ENCODE measurements at regions not wholly inside any gene's neighbourhood (a gene's known extent, or its start where the extent isn't known, plus 50 kb on each side); places are given as distances from the start of the nearest gene placed in this dataset.

DNA sequence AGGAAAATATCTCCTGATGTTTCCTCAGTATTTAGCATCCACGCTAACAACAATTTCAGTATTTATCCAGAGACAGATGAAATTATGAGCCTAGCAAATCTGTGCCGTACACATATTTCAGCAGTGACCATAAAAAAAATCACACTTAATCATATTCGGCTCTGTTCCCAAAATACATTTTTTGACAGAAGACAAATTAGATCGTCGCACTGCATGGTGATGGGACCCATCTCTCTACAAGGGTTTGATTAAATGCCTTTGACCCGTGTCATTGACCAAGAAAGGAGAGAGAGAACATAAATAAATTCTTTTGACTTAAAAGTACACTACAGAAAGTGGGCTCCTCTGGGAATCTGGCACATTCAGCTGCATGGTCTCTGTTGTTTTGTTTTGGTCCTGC is 215.3 kb upstream of the SEMA6D start:
- DNase-seq: no peak

DNA sequence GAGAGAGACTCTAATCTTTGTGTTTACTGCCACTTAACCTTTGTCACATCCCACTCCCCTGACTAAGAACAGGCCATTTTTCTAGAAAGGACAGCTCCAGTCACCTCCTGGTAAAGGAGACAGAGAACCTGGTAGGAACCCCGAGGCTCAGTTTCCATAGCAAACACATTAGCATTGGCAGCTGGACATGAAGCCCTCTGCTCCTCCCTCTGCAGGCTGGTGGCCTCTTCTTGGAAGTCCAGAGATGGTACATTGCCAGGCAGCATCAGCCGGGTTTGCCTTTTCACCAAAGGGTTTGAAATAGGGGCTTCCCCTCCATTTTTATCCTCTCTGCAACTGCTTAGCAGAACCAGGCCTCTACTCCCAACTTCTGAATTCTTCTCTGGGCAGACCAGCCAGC is 213.4 kb upstream of the SEMA6D start:
- DNase-seq: no peak

DNA sequence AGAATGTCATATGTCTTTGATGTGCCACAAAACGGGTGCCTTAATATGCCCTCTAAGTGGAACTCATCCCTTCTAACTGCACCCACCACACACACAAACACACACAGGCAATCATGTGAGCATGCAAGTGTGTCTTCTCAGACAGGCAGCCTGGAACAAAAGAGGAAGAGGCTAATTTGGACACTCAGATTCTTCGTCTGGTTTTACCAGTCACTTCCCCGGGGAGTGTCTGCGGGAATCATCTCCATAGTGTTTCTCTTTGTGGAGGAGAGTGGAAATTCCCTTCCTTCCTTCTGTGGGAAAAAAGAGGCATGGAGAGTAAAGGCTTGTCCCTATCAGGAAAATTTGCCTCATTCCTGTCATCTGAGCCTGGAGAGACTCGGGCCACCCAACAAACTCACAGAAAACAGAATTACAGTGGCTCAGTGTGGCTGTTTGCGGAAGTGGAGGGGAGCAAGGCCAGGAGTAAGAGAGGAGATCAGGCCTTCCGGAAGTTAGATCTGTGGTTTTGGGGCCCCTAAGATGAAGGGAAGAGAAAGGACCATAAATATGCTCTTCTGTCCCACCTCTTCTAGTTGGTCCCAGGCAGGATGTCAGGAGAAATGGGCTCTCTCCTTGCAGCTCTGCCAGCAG is 212.6 kb upstream of the SEMA6D start:
- no peak for DNase-seq

DNA sequence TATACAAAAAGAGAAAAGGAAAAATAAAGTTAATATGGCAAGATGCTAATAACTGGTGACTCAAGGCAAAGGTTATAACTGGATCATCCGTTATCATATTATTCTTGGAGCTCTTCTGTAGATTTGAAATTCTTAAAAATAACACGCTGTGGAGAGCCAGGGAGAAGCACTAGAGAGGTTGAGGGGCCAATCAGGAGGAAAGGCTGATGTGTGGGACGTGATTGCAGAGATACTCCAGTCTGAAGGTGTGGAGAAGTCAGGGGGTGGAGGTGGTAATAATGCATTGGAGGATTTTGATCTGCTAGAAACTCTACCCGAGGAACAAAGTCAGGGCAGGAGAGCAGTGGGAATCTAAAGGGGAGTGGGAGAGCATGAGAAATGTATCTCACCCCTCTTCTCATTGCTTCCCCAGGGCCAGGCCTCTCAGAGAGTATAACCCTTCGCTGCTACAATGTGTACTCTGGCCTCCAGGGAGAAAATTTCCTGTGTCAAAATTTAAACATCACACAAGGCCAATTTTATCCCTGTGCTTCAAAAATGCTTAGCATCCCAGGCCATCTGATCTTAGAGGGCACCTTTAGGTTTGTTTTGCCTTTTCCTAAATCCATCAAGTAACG is 211.5 kb upstream of the SEMA6D start:
- no peak for DNase-seq

DNA sequence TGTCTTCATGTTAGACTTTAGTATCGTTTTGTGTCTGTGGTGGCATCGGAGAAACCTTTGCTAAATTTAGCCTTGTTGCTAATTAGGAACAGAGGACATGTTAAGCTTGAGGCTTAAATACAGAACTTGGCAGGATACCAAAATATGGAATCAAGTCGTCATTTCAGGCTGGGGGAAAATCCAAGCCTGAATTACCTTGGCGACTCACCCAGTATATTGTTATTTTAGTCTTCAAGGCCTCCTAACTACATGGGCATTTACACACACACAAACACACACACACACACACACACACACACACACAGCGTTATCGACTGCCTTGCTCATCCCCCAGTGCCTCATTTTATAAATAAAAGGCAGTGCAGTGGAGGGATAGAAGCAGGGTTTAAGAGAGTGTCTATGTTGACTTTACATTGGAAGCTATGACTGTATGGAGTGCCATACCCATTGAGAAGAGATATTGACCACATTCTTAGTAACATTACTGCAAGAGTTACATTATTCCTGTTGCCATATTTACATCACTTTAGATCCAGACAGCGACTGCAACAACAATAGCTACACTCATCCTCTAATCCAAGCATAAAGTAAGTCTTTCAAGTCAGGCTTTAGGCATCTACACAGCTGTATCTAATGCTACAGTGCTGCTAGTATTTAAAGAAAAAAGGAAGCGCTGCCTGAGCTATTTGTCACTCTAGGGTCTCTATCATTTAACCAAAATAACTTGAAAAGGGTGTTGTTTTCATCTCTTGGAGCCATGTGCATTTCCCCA is 210.8 kb upstream of the SEMA6D start:
- DNase-seq: no peak

DNA sequence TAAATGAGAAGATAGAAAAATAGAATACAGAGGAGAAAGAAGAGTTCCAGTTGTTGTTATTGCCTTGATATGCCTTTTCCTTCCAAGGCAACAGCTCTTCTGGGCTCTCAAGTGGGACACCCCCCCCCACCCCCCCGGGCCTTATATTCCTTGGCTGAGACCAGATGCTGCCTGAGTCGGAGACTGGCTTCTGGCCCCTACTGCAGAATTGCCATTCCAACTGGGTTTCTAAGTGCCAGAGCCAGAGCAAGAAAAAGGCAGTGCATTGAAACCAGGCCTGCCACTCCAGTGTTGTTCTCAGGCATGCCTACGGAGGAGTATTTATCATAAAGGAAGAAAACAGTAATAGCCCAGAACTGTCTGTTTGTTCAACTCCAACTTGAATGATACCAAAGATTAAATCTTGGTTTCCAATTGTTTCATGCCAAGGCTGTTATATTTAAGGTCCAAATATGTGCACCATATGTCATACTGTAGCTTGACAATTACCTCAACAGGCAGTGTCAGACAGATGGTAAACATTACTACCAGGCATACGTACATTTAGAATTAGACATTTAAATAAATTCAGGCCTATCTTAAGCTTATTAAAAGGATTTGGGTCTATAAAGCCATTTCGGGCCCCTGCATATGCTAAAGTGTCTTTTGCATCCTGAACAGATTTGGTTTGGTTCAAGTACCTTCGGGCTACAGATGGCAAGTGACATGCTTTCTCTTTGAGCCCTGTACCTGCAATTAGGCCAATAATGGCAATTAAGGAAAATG is 209.9 kb upstream of the SEMA6D start:
- no peak for DNase-seq

DNA sequence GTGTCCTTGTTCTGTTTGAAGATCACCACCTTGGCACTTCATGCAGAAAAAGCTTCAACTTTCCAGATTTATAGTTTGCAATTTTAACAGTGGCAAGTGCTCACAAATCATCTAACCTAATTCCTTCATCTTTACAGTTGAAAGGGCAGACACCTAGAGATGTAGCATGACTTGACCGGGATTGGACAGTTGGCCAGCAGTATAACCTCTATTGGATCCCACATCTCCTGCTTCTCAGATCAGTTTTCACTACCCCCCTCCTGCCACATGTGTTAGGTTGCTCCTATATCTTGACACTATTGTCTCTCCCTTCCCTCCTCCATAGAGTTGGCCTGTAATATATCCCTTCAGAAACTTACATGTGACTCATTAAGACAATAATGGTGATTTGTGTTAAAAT is 206.0 kb upstream of the SEMA6D start:
- no peak for DNase-seq

DNA sequence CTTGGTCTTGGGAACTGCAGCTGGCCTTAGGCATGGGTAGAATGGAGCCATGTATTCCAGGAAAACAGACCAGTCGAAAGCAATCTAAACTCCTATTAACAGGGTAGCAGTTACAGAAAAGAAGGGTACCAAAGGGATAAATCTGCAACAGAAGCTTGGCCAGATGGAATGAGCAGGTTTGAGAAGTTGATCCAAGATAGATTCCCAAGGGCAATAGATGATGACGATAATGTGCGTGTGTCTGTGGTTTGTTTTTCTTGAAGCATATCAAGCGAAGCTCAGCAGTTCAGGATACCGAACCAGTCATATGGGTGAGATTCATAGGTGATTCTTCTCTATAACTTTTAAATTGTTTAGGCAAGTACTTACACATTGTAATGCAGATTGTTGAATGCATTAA is 203.8 kb upstream of the SEMA6D start:
- no peak for DNase-seq

DNA sequence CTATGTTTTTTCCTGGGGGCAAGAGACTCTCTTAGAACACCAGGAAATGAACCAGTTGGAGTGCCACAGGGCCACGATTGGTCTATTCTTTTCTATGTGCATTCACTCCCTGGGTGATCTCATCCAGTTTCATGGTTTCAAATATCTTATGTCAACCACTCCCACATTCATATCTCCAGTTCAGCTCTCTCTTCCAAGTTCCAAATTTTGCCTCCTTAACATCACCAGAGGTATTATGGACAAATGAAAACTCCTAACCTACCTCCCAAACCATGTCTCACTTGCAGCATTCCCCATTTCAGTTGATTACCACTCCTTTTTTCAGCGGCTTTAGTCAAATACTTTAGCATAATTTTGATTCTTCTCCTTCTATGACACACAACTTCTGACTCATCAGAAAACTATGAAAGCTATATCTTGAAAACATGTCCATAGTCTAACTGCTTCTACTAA is 203.1 kb upstream of the SEMA6D start:
- DNase-seq: no peak

DNA sequence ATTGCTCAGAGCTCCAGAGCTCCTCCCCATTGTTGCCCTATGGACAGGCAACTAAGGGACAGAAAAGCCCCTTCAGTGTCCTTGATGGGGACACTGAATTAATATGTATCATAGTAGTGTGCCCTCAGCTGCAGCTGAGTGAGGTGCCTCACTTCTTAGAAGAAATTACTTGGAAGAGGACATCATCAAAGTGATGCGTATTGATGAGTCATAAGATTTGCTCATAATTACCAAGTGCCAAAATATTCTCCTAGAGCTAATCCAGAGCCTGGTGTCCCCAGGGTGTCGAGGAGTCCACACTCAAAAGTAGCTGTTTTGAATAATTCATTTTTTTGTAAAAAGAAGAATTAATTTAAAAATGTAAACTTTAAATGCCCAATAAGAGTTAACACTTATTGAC is 200.7 kb upstream of the SEMA6D start:
- no peak for DNase-seq

DNA sequence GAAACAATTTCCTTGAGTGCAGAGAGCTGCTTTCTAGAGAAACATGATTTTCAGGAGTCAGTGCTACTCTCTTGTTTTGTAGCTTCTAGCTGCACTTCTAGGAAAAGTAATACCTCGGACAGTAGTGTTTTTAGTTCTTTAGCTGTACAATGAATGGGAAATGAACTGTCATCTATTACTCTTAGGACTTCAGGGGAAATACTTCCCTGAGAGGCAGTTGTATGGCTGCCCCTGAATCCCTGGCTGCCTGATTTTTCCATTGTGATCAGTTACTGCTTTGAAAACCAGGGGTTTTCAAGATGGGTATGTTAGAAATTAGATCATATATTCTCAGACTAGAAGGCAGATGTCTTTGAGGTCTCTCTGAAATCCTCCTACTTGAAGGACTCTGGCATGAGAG is 200.3 kb upstream of the SEMA6D start:
- DNase-seq: no peak

DNA sequence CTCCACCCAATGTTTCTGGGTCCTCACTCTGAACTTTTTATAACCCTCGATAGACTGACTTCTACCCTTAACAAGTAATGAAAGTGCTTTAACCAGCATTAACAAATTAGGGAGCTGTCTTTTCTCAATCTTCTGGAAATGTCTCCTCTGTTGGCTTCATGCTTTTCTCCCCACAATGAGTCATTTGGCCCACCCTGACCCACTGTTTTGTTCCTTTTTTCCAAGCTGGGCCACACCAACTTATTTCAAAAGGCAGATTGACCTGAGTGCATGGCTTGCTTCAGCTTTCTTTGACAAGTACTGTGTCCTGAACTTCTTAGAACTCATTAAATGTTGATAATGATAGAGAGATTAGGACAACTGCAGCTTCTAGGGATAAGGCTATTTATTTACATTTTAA is 199.6 kb upstream of the SEMA6D start:
- no peak for DNase-seq

DNA sequence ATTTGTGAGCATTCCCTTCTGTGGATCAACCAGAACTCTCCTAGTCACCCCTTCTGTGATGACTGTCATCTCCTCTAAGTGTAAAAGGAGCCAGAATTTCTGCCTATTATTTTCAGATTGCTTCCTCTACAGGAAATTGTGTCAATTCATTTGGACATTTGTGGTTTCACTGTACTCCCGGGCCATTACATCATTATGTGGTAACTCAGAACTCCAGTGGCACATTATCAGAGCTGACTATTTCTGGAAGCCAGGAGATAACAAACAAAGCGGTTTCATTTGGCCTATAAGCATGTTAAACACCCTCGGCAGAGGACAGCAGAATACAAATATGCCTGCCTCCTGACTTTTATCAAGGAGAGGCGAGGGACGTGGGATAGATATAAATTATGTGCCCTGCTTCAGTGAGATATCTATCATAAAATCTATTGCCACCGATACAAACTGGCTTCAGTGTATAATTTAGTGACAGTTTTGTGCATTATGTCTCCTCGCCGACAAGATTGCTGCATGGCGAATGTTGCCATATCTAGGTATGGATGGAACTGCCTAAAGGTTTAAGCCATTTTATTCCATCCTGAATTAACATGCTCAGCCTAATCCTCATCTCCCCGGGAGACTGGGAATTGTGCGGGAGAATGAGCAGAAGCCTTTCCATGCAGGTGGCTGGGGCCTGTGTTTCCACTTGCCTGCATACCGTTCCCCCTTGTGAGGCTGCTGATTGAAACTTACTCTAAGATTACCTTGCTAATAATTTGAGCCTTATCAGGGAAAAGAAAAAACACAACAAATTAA is 193.4 kb upstream of the SEMA6D start:
- DNase-seq: no peak

DNA sequence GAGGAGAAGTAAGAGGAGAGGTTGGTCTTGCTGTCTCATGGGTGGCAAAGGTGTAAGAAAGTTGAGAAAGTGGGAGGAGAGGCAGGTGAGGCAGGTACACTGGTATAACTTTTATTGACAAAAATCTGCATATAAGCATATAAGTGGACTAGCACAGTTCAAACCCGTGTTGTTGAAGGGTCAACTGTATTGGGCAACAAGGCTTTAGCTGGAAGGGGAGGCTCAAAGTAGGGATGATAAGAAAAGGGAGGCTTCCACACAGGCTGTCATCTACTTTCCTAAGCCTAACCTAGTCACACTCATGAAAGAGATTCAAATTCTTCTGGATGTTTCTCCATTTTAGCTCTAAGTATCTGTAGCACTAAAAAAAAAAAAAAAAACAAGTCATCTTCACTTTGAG is 188.1 kb upstream of the SEMA6D start:
- DNase-seq: no peak

DNA sequence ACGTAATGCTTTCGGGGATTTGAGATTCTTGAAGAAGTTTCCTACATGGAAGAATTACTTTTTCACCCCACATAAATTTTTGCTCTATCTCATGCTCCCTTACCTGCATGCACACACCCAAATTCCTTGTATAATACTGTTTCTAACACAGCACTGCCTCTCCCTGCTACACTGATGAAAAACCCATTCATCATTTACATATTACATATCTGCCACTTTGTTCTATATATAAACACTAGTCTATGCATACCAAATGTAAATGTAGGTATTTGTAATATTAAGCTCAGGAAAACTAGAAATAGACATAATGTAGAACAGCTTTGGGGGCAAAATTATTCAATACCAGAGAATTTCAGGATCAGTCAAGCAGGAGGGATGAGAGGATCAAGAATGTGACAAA is 182.6 kb upstream of the SEMA6D start:
- DNase-seq: no peak

DNA sequence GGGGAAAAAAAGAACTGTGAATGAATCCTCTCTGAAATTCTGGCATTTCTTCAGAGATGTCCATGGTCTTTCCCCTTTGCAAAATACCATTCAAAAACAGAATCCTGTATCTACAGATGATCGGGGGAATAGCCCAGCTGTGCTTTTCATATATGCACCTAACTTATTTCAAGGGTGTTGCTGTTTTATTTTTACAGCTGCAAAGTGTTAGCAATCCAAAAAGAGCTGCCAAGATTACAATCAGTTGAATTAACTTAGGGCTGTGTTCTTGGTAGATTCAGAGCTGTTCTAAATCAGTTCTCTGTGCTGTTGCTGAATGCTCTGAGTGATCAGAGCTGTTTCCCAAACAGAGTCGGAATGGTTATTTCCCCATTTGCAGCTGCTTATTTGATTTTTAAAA is 175.7 kb upstream of the SEMA6D start:
- no peak for DNase-seq

DNA sequence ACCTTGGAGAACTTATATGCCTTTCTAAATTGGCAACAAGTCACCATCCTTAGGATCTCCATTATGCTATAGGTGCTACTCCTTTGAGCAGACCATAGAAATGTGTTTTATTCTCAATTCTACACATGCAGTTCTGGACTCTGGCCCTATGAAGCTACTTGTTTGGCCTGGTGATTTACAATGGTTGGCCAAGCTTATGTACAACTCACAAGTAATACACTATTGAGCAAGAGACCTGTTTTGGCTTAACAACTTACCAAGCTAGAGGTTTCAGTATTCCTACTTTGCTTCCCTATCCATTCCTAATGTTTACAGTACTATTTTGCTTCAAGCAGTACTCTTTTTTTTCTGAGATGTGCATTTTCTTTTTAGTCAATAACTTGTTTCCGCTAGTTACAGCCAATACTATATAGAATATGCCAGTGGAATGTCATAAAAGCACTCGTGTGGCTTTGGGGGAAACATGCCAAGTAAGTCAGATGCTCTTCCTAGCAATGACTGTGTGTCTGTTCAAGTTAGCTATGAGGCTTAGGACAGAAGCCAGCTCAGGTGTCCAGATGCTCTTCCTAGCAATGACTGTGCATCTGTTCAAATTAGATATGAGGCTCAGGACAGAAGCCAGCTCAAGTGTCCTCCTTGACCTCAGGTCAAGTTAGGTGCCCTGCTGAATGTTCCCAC is 174.9 kb upstream of the SEMA6D start:
- DNase-seq: no peak

DNA sequence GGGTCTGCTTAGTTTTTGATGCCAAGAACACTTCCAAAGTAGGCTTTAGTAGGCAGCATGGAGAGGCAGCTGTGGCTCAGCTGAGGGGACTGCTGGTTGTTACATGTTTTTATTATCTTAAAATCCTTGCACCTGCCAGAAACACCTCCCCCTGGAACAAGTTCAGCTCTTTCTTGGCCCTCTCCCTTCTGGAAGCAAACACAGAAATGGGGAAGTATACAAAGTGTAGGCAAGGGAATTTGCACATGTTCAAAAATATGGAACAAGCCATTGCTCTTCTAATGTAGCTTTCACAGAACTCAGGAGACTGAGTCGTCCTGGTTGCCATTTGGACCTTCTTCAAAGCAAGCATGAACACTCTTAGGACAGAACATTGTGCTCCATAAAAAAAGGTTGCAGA is 169.1 kb upstream of the SEMA6D start:
- DNase-seq: no peak

DNA sequence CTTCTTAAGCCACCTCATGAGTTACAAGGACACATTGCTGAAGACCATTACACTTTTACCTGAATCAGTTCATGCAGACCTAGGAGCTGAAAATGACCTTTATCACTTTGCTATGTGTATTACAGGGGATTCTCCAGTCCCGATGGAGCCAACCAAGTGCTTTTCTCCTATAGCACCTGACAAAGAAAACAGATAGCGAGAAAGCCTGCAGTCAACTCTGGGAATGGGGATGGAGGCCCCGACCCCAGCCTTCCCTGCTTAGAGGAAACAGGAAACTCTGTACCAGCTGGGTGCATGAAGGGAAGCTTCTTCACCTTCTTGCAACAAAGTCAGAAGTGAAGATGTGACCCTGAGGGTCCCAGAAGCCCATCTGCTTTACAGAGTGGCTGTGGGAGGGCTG is 168.3 kb upstream of the SEMA6D start:
- no peak for DNase-seq

DNA sequence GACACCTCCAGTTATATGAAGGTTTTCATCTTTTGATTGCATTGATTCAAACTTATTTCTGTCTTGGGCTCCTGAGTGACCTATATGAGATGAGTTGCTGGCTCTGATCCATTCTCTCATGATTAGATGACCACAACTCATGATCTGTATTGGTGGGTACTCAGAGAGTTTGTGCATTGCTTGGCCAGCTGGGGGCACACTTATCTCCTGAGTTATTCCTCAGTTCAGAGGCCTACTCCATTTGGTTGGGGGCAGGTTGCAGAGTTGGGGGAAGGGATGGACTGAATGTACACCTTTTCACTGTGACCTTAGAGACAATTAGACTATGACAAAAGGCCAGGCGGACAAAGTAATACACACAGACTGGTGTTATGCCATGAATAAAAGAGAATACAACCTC is 166.2 kb upstream of the SEMA6D start:
- no peak for DNase-seq

DNA sequence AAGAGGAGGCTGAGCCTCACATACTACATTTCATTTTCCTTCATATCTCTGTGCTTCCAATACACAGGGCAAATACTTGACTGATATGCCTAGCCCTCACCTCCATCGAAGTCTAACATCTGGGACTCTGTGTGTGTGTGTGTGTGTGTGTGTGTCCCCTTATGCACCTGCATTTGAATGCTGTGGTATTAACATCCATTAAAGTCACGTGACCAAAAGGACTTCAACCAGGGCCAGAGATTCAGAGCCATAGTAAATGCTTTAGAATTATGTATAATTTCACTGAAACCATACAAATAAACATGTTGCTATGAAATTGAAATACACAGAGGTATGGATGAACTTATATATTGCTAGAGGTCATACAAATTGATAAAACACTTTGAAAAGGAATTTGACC is 165.8 kb upstream of the SEMA6D start:
- no peak for DNase-seq

DNA sequence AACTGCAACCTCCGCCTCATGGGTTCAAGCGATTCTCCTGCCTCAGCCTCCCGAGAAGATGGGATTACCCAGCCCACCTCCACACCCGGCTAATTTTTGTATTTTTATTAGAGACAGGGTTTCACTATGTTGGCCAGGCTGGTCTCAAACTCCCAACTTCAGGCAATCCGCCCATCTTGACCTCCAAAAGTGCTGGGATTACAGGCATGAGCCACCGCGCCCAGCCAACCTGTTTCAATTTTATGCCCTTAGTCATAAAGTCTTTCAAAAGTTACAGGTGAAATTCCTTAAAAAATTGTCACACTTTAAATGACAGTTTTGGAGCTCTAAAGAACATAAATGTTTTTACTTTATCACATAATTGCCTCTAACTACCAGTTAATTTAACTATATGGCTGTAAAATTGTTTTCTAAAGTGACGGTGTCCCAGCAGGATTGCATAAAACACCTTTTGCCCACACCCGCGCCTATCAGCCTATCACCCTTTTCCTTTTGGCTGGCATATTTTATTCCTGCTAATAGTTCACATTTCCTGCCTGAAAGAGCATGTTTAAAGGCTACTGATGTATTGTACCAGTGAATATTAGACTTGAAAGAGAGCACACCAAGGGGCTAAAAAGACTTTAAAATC is 164.2 kb upstream of the SEMA6D start:
- no peak for DNase-seq
